ENCODE measurements at regions not wholly inside any gene's neighbourhood (a gene's known extent, or its start where the extent isn't known, plus 50 kb on each side); places are given as distances from the start of the nearest gene placed in this dataset.
A peak's percentile ranks its signal among the peaks of the same experiment; 100 is the strongest.

GRCh38 chrX:99308302-99308701 lies 1101.8 kb downstream of the PCDH19 start:
- no TSS peak for BruUV-seq (replicated peaks)
- Mint-ChIP-seq H3K36me3 (ENCODE audit: insufficient read depth, unreplicated experiment) (no peaks in the 10 kb centered on the region), H3K9me3 (ENCODE audit: unreplicated experiment) (no peaks in the 10 kb centered on the region), H3K27me3 (ENCODE audit: insufficient read depth, unreplicated experiment) (peaks cover 16% of the 10 kb centered on the region), H3K4me3 (ENCODE audit: unreplicated experiment) (no peak overlapping the region), H3K27ac (ENCODE audit: low read depth, unreplicated experiment) (no peak overlapping the region), H3K4me1 (ENCODE audit: insufficient read depth, unreplicated experiment) (no peaks in the 10 kb centered on the region)
- no peak for TF ChIP-seq CTCF (IDR thresholded peaks at IDR 0.05; ENCODE audit: unreplicated experiment)
- ChIA-PET POLR2A (interaction anchor here (0.6 kb wide), 1 partner anchor 18 kb away, joined by 3 read pairs; no protein-coding TSS in a partner anchor), CTCF (interaction anchor here (1.9 kb wide), 1 partner anchor 1060 kb away, joined by 6 read pairs; no protein-coding TSS in a partner anchor)
- intact Hi-C loops (cut with micrococcal nuclease), result no loop called here
- DNase-seq (ENCODE audit: unreplicated experiment), result no peak

GRCh38 chrX:99305573-99305972 lies 1104.5 kb downstream of the PCDH19 start:
- no peak overlapping the region for H3K27ac Mint-ChIP-seq (ENCODE audit: low read depth, unreplicated experiment)
- BruUV-seq (replicated peaks), result no TSS peak
- no peaks in the 10 kb centered on the region for H3K9me3 Mint-ChIP-seq (ENCODE audit: unreplicated experiment)
- no peak for TF ChIP-seq CTCF (IDR thresholded peaks at IDR 0.05; ENCODE audit: unreplicated experiment)
- no peak for DNase-seq (ENCODE audit: unreplicated experiment)
- no peaks in the 10 kb centered on the region for H3K36me3 Mint-ChIP-seq (ENCODE audit: insufficient read depth, unreplicated experiment)
- ChIA-PET POLR2A (interaction anchor here (1.0 kb wide), 1 partner anchor 536 kb away, joined by 4 read pairs; no protein-coding TSS in a partner anchor), CTCF (interaction anchor here (0.6 kb wide), 1 partner anchor 1053 kb away, joined by 3 read pairs; no protein-coding TSS in a partner anchor)
- intact Hi-C loops (cut with micrococcal nuclease), result no loop called here
- H3K27me3 Mint-ChIP-seq (ENCODE audit: insufficient read depth, unreplicated experiment), result peaks cover 27% of the 10 kb centered on the region
- H3K4me1 Mint-ChIP-seq (ENCODE audit: insufficient read depth, unreplicated experiment), result no peaks in the 10 kb centered on the region
- no peak overlapping the region for H3K4me3 Mint-ChIP-seq (ENCODE audit: unreplicated experiment)

- no peaks in the 10 kb centered on the region for H3K4me1 Mint-ChIP-seq (ENCODE audit: insufficient read depth, unreplicated experiment)
- intact Hi-C loops (cut with micrococcal nuclease), result loop anchor here (1.0 to 5.0 kb wide), 4 partner anchors 555 to 1111 kb away; no protein-coding TSS in a partner anchor
- peaks cover 30% of the 10 kb centered on the region for H3K27me3 Mint-ChIP-seq (ENCODE audit: insufficient read depth, unreplicated experiment)
- POLR2A ChIA-PET, result interaction anchor here (0.6 kb wide), 1 partner anchor 771 kb away, joined by 3 read pairs; no protein-coding TSS in a partner anchor
- CTCF ChIA-PET, result interaction anchor here (0.7 to 3.4 kb wide), 7 partner anchors 10 to 1114 kb away, joined by 3 to 21 read pairs (median 4); no protein-coding TSS in a partner anchor
- BruUV-seq (replicated peaks), result no TSS peak
- H3K36me3 Mint-ChIP-seq (ENCODE audit: insufficient read depth, unreplicated experiment), result no peaks in the 10 kb centered on the region
- no peak overlapping the region for H3K27ac Mint-ChIP-seq (ENCODE audit: low read depth, unreplicated experiment)
- DNase-seq (ENCODE audit: unreplicated experiment), result peak; percentile 53
- peak; percentile 46 for TF ChIP-seq CTCF (IDR thresholded peaks at IDR 0.05; ENCODE audit: unreplicated experiment)
- no peak overlapping the region for H3K4me3 Mint-ChIP-seq (ENCODE audit: unreplicated experiment)
- H3K9me3 Mint-ChIP-seq (ENCODE audit: unreplicated experiment), result no peaks in the 10 kb centered on the region
These were observed 1108.1 kb downstream of the PCDH19 start for GRCh38 chrX:99301990-99302389.

GRCh38 chrX:99271641-99272040 lies 1138.4 kb downstream of the PCDH19 start:
- H3K36me3 Mint-ChIP-seq (ENCODE audit: insufficient read depth, unreplicated experiment), result no peaks in the 10 kb centered on the region
- H3K4me3 Mint-ChIP-seq (ENCODE audit: unreplicated experiment), result no peak overlapping the region
- H3K9me3 Mint-ChIP-seq (ENCODE audit: unreplicated experiment), result peaks cover 16% of the 10 kb centered on the region
- CTCF ChIA-PET, result no interaction called here
- POLR2A ChIA-PET, result no interaction called here
- no peak for DNase-seq (ENCODE audit: unreplicated experiment)
- H3K4me1 Mint-ChIP-seq (ENCODE audit: insufficient read depth, unreplicated experiment), result no peaks in the 10 kb centered on the region
- BruUV-seq (replicated peaks), result no TSS peak
- H3K27me3 Mint-ChIP-seq (ENCODE audit: insufficient read depth, unreplicated experiment), result no peaks in the 10 kb centered on the region
- no peak overlapping the region for H3K27ac Mint-ChIP-seq (ENCODE audit: low read depth, unreplicated experiment)
- TF ChIP-seq CTCF (IDR thresholded peaks at IDR 0.05; ENCODE audit: unreplicated experiment), result no peak
- intact Hi-C loops (cut with micrococcal nuclease), result no loop called here

All from MCF 10A (cell line).